GM19395 (cell line): ENCODE measurements at regions not wholly inside any gene's neighbourhood (a gene's known extent, or its start where the extent isn't known, plus 50 kb on each side); places are given as distances from the start of the nearest gene placed in this dataset.
"Not testable (repeated sequence)": the region's sequence is repeated elsewhere in the genome, so short reads cannot be mapped to it uniquely, and the experiment has no call there.

Experiments used
- ATAC-seq: cut with Tn5 transposase; IDR thresholded peaks from one replicate; pipeline ENCODE4 v1.9.1; 2021; ENCODE audit warnings: mild to moderate bottlenecking, moderate library complexity; ENCODE audit not compliant: unreplicated experiment

DNA sequence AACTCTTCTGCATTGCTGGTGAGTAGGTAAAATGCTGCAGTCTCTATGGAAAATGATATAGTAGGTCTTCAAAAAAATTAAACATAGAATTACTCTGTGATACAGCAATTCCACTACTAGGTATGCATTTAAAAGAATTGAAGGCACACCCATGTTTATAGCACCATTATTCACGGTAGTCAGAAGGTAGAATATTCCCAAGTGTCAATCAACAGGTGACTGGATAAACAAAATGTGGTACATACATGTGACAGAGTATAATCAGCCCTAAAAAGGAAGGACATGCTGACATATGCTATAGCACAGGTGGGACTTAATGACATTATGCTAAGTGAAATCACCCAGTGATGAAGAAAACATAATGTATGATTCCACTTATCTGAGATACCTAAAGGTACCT lies 123.3 kb downstream of the CCER1 start:
- ATAC-seq = no peak

DNA sequence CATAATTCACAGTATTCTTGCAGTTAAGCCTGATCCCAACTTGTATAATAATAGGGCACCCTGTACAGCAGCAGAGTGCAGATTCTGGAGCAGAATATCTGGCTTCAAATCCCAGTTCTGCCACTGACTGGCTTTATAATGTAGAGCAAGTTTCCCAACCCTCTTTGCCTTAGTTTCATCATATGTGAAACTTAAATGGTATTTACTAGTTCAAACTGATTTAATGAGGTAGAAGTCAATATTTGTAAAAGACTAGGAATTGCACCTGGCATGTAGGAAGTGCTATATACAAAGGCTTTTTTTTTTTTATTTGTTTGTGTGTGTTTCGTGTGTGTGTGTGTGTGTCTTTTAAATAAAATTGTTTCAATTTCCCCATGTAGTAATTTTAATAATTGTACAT lies 125.9 kb downstream of the CCER1 start:
- ATAC-seq = no peak

DNA sequence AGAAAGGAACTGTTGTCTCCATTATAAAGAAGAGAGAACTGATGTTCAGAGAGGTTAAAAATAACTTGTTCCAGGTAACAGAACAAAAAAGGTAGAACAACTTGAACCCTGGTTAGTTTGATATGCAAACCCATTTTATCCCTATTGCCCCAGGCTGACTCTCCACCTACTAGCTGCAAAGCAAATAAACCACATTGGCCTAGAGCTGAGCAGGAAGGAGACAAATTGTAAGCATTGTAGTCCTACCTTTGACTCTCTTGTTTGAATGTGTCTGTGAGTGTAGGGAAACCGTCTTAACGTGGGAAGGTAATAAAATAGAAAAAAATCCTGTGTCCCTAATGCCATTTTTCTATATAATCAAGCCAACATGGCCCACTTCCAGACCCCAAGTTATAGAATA lies 126.4 kb downstream of the CCER1 start:
- ATAC-seq = no peak

DNA sequence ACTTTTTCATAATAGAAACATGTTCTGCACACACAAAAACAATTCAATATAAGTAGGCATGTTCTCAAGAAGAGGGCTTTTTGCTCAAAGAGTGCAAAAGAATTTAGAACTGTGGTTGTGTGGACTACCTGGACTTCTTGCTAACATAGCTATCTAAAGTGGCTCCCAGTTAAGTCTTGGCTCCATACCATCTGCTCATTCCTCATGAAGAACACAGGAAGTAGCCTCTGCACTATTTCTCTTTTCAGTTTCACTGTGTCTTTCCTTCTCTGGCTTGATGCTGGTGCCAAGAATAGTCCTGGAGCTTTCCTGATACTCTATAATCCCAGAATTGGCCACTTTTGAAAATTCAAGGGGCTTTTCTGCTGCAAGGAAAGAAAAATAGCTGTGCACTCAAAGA lies 127.4 kb downstream of the CCER1 start:
- no peak for ATAC-seq

DNA sequence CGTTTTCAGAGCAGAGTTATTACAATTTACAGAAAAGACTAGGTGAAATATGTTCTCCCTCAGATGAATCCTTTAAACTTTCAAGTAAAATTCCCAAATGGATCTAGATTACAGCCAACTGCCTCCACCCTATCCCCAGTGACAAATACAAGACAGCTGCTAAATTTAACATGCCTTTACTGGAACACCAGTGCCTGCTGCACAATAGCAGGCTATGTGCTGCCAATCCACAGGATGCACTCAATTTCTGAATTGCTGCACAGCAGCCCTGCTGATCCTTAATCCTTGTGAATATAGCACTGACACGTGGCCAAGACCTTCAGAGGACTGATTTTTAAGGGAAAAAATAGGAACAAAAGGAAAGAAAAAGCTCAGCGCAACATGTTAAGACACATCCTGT lies 128.9 kb downstream of the CCER1 start:
- no peak for ATAC-seq

DNA sequence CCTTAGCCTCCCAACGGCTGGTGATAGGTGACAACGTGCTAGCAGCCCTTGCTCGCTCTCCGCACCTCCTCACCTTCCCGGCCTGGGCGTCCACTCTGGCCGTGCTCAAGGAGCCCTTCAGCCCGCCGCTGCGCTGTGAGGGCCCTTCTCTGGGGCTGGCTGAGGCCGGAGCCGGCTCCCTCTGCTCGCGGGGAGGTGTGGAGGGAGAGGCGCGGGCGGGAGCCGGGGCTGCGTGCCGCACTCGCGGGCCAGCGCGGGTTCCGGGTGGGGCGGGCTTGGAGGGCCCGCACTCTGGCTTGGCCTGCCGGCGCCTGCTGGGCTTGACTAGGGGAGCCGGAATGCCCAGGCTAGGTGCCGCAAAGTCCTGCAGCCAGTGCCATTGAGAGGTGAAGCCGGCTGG lies 131.1 kb downstream of the CCER1 start:
- ATAC-seq = no peak

DNA sequence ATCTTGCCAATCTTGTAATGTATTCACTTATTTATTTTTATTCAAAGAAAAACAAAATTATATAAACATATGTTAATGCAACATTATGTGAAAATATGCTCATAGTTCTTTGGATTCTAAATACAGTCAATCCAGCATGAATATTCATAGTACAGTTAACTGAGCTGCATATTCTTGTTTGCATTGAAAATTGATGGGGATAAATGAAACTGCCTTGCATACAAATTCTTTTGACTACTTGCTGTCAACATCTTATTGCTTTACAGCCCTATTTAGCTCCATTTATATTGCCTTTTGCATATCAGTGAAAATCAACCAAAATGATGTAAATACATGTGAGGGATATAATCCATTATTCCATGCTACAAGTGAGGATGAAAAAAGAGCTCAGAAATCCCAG lies 135.3 kb downstream of the CCER1 start:
- no peak for ATAC-seq

DNA sequence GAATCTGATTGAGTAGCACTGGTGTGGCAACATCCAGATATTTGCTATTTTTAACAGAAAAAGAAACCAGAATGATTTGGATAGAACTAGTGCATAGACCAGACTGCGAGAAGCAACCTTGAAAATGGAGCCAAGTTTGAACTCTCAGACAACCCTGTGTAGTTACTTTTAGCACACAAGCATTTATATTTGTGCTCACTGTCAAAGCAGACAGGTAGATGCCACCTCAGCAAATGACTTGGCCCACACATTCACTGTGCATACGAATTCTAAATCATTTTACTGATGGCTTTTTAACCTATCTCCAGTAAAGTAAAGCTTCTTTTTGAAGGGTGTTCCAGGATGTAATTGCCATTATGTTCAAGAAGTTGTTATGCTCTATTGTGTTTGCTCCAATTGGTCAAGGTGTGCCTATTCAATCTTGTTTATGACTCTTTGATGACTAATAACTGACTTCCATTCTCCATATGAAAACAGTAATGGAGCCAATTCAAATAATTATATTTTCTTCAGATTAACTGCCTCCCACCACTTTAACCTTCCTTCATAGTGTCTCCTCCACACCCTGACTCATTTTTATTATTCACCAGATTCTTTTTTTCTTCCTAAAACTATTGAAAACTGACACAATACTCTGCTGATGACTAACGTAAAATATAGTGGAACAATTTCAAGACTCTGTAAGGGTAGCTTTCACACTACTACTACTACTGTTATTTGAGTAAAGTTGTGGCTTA lies 138.5 kb downstream of the CCER1 start:
- ATAC-seq = no peak

DNA sequence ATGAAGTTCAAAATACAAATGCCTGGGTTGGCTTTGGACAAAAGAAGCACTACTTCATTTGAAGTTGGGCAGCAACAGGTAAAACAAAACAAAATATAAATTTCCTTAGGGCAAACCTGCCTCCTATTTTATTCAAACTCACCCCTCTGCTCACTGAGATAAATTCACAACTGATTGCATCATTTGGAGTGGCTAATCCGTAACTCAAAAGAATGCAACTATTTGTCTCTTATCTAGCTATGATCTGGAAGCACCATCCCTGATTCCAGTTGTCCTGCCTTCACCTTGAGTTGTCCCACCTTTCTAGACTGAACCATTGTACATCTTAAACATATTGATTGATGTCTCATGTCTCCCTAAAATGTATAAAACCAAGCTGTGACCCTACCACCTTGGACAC lies 145.0 kb downstream of the CCER1 start:
- no peak for ATAC-seq

DNA sequence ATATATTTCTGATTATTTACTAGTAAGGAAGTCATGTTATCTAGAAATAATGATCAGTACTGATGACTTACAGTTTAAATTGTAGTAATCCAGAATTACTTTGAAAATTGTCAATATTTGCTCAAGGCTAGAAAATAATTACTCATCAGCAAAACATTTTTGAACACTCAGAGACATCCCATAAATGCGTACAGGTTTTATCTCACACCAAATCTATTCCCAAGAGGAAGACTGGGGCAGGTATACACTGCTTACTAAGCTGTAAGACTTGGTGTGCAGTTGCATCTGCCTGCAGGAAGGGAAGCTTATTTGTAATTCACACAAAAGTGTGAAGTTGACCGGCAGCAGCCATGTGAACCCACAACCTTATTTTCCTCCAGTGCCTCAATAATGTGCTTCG lies 146.4 kb downstream of the CCER1 start:
- no peak for ATAC-seq

DNA sequence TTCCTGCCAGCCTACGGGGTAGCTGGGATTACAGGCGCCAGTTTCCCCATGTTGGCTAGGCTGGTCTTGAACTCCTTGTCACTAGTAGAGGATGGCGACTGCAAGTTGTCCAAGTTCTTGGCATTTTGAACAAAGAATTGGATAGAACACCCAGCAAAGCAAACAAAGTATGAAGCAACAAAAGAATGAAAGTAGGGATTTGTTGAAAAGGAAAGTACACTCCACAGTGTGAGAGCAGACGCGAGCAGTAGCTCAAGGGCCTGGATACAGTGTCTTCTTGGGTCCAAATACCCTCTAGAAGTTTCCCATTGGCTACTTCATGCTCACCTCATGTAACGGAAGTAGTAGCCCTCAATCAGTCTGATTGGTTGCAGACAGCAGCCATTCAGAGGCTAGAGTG lies 152.2 kb downstream of the CCER1 start:
- no peak for ATAC-seq

DNA sequence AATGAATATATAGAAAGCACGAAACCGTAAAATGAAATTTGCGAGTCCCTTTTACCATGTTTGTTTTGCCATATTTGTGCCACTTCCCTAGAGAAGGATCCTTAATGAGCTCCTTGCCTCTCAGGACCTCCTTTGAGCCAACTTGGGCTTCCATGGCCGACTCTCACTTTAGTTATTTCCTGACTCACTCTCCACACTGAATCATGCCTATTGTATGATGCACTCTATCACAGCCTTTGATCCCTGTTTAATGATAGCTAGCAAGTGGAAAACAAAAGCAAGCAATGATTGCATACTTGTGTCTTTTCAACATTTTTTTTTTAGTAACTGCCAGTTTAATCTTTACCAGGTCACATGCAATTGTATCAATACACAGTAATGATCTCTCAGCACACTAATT lies 153.2 kb downstream of the CCER1 start:
- ATAC-seq = no peak

DNA sequence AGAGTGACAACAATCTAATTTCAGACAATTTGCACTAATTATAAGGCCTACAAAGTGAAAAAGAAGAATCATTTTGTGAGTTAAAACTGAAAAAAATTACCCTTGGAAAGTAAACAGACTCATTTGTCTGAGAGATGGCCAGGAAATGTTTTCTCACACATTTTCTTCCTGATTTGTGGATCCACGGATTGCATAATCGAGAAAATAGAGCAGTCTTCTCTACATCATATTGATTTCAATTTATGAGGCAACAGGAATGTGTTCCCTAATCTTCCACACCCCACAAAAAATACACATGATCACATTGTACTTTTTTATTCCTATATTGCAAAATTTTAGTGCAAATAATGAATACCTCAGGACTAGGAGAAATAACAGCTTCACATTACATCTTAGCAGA lies 160.8 kb downstream of the CCER1 start:
- ATAC-seq = no peak

DNA sequence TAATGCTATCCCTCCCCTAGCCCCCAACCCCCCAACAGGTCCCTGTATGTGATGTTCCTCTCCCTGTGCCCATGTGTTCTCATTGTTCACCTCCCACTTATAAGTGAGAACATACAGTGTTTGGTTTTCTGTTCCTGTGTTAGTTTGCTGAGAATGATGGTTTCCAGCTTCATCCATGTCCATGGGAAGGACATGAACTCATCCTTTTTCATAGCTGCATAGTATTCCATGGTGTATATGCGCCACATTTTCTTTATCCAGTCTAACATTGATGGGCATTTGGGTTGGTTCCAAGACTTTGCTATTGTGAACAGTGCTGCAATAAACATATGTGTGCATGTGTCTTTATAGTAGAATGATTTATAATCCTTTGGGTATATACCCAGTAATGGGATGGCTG lies 162.3 kb downstream of the CCER1 start:
- ATAC-seq = not testable (repeated sequence)

DNA sequence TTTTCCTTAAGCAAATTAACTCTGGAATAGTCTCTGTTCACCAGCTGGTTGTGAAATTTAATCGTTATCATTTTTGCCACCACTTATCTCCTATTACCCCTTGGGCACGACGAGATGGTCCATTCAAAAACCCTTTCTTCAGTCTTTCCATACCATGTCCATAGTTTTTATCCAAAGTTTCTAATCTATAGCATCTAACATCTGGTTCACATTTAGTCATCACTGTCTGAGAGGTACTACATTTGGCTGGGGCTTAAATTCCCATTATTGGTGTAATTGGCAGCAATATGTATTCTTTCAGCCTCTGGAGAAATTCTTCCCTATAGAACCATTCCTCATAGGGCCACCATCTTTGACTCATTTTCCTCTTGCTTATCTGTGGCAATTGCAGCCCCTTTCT lies 163.5 kb downstream of the CCER1 start:
- ATAC-seq = no peak

DNA sequence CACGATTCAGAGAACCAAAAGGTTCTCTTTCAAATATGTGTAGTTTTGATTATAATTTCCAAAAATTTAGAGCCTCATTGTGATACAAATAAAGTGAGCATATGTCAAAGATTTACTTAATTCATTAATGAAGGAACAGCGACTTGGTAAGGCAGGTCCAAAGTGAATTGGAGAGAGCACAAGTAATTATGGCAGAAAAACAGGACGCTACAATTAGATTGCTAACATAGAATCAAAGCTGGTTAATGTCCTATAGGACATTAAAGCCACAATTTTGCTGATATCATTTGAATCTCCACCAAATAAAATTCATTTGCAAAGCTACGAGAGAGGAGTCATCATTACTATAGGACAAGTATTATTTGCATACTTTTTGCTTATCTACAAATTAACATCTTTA lies 164.2 kb downstream of the CCER1 start:
- ATAC-seq = no peak

DNA sequence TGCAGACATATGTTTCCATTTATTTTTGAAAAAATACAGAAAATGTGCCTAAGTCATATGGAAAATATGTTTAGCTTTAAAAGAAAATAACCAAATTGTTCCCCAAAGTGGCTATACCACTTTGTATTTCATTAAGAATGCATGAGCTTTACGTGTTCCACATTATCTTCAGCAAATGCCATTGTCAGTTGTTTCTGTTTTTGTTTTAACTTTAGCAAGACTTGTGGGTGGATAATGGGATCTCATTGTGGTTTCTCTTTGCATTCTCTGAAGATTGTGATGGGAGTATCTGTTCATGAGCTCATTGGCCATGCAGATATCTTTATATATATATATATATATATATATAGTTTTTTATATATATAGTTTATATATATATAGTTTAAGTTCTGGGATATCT lies 181.5 kb downstream of the CCER1 start:
- ATAC-seq = no peak

DNA sequence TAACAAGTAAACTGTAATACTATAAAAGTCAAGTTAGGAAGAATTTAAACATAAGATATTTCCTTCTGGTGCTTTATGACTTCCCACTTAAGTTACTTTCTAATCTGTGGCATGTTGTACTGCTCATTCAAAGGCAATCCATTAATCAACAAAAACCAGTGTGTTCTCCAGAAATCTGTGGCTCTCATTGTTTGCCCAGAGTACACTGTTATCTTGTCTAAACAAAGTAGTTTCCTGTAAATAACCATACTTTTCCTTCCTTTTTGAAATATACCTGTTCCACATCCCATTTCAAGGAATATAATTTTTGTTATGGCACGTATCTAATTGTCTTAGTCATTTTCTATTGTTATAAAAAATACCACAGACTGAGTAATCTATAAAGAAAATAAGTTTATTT lies 184.1 kb downstream of the CCER1 start:
- no peak for ATAC-seq

DNA sequence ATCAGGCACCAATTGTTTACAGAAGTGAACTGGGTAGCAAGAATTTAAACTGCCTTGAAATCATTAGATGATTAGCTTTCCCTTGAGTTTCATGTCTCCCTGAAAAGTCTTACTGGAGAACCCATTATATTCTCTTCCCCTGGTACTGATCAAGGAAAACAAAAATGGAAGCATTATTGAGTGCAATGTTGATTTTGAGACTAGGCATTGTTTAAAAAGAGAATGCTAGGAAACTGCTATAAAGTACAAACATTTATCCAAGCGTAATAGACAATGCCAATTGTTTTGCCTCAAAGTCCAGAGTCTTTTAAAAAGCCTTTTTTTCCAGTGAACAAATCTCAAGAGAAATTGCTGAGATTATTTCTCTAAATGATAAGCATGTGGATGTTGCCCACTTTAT lies 197.0 kb downstream of the CCER1 start:
- ATAC-seq = no peak

DNA sequence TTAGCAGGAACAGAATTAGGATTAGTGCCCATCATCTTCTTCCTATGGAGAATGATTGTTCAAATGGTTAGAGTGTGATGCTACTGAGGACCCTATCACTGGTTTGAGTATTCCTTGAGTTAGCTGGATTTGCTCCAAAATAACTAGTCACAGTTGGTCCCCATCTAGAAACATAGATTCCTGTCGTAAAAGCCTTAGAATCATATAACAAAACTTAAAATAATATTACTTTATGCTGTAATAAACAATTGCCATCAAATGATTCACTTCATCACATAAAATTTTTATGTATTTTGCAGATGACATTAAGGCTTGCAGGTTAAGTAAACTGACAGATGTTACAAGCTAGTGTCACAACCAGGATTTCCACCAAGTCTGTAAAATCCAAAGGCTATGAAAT lies 209.8 kb downstream of the CCER1 start:
- ATAC-seq = no peak

DNA sequence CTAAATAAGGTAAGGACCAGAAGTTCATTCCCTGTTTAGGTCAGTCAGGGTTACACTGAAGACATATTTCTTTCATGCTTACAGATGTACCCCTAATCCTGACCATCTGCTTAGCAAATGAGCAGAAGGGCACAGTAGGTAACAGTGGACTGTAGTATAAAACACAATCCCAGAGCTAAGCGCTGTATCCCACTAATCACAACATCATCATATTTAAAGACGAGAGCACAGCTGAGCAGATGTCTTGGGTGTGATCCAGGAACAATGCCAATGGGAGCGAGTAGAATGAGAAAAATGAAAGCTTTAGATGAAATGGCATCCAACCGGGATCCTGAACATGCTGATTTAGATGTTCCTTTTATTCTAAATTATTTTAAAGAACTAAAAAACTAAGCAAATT lies 213.4 kb downstream of the CCER1 start:
- no peak for ATAC-seq

DNA sequence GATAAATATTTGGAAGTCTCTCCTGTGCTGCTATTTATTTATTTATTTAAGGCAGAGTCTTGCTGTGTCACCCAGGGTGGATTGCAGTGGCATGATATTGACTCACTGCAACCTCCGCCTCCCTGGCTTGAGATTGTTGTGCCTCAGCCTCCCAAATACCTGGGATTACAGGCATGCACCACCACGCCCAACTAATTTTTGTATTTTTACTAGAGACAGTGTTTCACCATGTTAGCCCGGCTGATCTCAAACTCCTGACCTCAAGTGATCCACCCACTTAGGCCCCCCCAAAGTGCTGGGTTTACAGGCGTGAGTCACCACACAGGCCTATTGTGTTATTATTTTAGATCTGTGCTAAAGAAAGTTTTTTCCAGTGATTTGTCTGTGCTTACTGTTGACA lies 225.2 kb downstream of the CCER1 start:
- ATAC-seq = no peak

DNA sequence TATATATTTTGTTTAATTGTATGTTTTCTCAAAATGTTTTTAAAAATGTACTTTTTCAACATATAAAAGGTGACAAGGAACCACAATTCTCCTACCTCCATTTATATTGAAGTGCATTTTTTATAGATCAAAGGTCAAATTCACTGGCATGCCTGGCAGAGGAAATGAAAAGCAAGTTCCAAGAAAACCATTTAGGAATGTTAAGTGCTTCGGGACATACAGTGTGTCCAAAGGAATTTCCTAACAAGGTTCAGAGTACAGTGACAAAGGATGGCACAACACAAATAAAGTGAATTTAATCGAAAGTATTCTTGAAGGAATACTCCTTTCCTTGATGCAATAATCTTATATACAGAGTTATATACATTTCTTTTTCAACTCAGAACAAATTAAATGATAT lies 242.3 kb downstream of the CCER1 start:
- ATAC-seq = no peak
